GM12872 (cell line): ENCODE measurements at regions not wholly inside any gene's neighbourhood (a gene's known extent, or its start where the extent isn't known, plus 50 kb on each side); places are given as distances from the start of the nearest gene placed in this dataset.

Experiments used
- TF ChIP-seq, protein P1 (sequence below): IDR thresholded peaks from 3 replicates; pipeline ENCODE4 v1.5.1; 2011; ENCODE audit warnings: low read depth, mild to moderate bottlenecking, low read length, moderate library complexity; ENCODE audit not compliant: insufficient read depth

DNA sequence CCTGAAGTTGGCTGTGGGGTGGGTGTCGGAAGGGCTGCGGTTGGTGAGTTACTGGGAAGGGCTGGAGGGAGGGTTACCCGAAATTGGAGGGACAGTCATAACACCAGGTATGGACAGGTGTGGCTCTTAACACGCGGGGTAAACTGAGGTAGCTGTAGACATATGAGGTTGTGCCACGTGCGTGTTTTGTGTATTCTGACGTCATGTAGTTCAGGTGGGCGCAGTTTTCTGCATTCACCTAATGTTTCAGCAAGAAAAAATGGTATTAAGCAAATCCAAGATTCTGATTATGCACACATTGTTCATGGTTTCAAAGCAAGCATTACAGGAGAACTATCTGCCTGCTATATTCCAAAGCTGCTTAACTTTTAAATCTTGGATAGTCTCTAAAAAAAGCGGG is 83.5 kb upstream of the GPM6B start:
- TF ChIP-seq, protein P1, sequence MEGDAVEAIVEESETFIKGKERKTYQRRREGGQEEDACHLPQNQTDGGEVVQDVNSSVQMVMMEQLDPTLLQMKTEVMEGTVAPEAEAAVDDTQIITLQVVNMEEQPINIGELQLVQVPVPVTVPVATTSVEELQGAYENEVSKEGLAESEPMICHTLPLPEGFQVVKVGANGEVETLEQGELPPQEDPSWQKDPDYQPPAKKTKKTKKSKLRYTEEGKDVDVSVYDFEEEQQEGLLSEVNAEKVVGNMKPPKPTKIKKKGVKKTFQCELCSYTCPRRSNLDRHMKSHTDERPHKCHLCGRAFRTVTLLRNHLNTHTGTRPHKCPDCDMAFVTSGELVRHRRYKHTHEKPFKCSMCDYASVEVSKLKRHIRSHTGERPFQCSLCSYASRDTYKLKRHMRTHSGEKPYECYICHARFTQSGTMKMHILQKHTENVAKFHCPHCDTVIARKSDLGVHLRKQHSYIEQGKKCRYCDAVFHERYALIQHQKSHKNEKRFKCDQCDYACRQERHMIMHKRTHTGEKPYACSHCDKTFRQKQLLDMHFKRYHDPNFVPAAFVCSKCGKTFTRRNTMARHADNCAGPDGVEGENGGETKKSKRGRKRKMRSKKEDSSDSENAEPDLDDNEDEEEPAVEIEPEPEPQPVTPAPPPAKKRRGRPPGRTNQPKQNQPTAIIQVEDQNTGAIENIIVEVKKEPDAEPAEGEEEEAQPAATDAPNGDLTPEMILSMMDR: no peak

DNA sequence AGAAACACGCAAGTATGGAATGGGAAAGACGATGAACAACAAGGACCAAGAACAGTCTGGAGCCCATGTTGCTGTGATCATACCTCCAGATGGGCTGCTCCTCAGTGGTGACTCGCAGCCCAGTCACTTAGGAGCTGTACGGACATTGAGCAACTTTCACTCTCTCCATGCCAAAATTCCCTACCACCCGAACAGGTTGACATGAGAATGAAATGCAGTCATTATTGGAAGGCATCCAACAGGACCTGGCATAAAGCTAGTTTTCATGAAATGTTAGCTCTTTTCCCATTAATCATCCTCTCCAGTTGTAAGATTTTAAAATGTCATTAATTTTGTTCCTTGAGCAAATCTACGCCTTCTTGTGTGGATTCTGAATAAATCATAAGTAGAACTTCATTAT is 82.7 kb upstream of the GPM6B start:
- TF ChIP-seq, protein P1: no peak

DNA sequence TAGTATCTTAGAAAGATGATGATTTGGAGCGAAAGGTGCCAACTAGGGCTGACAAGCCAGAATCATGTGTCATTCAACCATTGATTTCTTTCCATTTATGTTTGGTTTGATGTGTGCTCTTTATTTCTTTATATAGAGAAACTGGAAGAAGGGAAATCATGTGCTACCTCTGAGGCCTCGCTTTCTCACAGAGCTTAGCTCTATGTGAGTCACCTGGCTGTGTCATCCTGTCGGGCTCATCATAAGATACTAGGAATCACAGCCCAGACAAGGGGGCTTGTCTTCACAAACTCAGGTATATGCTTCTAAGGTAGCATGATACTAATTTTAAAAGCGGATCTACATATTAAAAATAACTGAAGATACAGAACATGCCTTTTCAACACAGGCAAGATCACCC is 81.7 kb upstream of the GPM6B start:
- TF ChIP-seq, protein P1: no peak

DNA sequence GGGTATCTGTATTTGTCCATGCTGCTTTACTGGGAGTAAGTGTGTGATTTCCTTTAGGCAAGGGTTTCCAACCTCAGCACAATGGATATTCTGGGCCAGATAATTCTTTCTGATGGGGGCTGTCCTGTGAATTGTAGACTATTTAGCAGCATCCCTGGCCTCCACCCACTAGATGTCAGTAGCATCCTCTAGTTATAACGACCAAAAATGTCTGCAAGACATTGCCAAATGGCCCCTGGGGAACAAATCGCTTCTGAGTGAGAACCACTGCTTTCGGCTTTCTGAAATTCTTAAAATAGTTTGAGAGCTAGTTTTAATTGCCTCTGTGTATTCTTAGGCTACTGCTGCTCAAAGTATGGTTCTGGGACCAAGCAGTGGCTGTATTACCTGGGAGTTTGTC is 81.2 kb upstream of the GPM6B start:
- TF ChIP-seq, protein P1: peak; percentile 49

DNA sequence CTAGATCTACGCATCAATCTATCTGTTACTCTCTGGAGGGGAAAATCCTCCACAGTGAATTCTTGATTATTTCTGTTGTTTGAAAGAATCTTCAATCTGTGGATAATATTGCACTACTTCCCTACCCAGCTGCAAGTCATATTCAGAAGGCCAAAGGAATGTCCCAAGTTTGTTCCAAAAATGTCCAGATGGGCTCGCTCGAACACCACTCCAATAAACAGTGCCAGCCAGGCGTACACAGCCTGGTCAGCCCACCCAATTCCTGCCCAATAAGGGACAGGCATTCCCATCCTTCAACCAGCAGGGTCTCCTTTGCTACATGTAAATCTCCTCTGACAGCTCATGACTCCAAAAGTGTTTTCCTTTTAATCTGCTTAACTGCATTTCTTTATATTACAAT is 80.7 kb upstream of the GPM6B start:
- TF ChIP-seq, protein P1: no peak

DNA sequence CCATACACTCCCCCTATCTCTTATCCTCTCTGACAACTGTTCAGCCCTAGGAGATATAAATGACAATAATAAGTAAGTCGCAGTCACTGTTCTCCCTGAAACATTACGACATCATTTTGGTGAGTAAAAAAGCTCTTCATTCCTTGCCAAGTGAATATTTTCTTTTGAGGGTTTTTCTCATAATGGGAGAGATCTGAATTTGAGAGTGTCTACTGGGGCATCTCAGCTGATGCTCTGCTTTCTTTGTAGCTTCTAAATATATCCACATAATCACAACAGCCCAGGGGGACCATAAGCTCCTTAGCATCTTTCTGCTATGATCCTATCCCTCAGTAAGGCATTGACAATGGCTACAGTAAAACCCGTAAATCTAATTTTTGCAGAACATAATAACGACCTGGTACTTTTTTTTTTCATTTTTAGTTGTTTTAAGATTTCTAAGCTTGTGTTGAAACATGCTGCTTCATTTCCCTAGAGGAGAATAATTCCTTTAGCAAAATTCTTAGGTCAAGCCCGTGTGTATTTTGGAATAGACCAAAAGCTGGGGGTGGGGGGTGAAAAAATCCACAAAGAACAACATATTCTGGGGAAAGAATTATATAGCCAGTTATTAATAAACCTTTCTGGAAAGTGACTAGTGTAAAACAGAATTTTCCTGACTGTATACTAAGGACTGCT is 78.1 kb upstream of the GPM6B start:
- TF ChIP-seq, protein P1: no peak

DNA sequence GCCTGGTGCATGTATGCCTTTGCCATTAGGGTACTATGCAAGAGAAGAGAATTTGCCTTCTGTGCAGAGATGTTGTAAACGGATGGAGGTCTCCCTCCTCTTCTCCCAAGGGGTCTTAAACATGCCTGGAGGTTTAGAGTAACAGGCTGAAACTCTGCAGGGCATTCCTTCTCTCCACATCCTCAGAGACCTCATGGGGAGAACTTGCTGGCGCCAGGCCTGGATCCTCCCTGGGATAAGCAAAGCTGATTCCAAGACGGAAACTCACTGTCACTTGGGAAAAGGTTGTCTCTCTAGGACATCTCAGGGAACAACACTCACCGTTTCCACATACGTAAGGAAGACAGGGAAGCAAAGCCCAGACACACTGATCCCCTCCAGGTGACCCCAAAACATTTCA is 76.9 kb upstream of the GPM6B start:
- TF ChIP-seq, protein P1: no peak

DNA sequence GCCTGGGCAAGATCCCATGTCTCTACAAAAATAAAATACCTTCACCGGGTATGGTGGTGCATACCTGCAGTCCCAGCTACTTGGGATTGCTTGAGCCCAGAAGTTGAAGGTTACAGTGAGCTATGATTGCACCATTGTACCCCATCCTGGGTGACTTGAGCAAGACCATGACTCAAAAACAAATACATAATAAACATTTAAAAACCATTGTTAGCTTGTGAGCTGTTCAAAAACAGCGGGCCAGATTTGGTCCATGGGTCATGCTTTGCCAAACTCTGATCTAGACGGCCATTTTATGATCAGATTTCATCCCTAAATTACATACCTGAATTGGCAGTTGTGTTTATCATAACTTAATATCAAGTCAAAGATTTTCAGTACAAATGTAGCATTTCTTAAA is 76.0 kb upstream of the GPM6B start:
- TF ChIP-seq, protein P1: no peak
